ENCODE measurements at regions not wholly inside any gene's neighbourhood (a gene's known extent, or its start where the extent isn't known, plus 50 kb on each side); places are given as distances from the start of the nearest gene placed in this dataset.
"Not testable (repeated sequence)": the region's sequence is repeated elsewhere in the genome, so short reads cannot be mapped to it uniquely, and the experiment has no call there.

DNA sequence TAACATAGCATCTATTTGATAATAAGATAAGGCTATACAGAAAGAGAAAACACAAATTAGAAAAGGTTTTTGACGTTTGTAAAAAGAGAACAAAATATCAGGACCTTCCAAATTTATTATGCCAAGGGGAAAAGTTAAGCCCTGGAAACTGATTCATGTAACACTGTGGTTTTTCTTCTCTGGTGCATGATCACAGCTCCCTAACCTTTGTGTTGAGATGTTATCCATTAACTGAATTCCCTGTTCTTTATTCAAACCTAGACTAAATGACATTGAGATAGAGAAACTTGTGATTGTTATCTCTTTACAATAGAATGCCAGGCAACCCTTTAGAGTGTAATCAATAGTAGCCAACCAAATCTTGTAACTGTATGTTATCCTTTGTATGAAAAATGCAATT is 141.5 kb upstream of the NRG3 start:
- intact Hi-C loops (cut with DNase I; ENCODE audit: low total_unique reads), result no loop called here
- in situ Hi-C loops (cut with MboI; ENCODE audit: low sequenced_read_pairs in 4 of 4), result no loop called here

DNA sequence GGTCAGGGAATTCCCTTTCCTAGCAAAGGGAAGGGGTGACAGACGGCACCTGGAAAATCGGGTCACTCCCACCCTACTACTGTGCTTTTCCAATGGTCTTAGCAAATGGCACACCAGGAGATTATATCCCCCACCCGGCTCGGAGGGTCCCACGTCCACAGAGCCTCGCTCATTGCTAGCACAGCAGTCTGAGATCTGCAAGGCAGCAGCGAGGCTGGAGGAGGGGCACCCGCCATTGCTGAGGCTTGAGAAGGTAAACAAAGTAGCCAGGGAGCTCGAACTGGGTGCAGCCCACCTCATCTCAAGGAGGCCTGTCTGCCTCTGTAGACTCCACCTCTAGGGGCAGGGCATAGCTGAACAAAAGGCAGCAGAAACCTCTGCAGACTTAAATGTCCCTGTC is 139.8 kb upstream of the NRG3 start:
- DNase-seq; H3K27ac ChIP-seq; H3K4me3 ChIP-seq; ATAC-seq; H3K27me3 ChIP-seq; intact Hi-C loops (cut with DNase I; ENCODE audit: low total_unique reads); in situ Hi-C loops (cut with MboI; ENCODE audit: low sequenced_read_pairs in 4 of 4); H3K9me3 ChIP-seq; H3K4me1 ChIP-seq; H3K36me3 ChIP-seq: not testable (repeated sequence)

More for the DNA sequence above, 141.5 kb upstream of the NRG3 start:
- DNase-seq, result no peak
- no peaks in the 10 kb centered on the region for H3K36me3 ChIP-seq
- no peaks in the 10 kb centered on the region for H3K4me1 ChIP-seq
- H3K27ac ChIP-seq, result no peak overlapping the region
- no peak overlapping the region for H3K4me3 ChIP-seq
- H3K9me3 ChIP-seq, result no peaks in the 10 kb centered on the region
- ATAC-seq, result no peak
- TF ChIP-seq POLR2A (IDR thresholded peaks at IDR 0.05) (no peak), CTCF (IDR thresholded peaks at IDR 0.05 in 4 of 5, conservative IDR thresholded peaks at IDR 0.05 in 1 of 5) (no peak)
- no peaks in the 10 kb centered on the region for H3K27me3 ChIP-seq

GRCh38 chr10:81759111-81759510 is 115.9 kb upstream of the NRG3 start:
- no peak for DNase-seq
- TF ChIP-seq CTCF (IDR thresholded peaks at IDR 0.05 in 4 of 5, conservative IDR thresholded peaks at IDR 0.05 in 1 of 5) (no peak), POLR2A (IDR thresholded peaks at IDR 0.05) (no peak)
- ATAC-seq, result no peak
- H3K36me3 ChIP-seq, result no peaks in the 10 kb centered on the region
- H3K4me1 ChIP-seq, result no peaks in the 10 kb centered on the region
- intact Hi-C loops (cut with DNase I; ENCODE audit: low total_unique reads), result no loop called here
- in situ Hi-C loops (cut with MboI; ENCODE audit: low sequenced_read_pairs in 4 of 4), result no loop called here
- H3K27me3 ChIP-seq, result no peaks in the 10 kb centered on the region
- H3K4me3 ChIP-seq, result no peak overlapping the region
- no peaks in the 10 kb centered on the region for H3K9me3 ChIP-seq
- H3K27ac ChIP-seq, result no peak overlapping the region

DNA sequence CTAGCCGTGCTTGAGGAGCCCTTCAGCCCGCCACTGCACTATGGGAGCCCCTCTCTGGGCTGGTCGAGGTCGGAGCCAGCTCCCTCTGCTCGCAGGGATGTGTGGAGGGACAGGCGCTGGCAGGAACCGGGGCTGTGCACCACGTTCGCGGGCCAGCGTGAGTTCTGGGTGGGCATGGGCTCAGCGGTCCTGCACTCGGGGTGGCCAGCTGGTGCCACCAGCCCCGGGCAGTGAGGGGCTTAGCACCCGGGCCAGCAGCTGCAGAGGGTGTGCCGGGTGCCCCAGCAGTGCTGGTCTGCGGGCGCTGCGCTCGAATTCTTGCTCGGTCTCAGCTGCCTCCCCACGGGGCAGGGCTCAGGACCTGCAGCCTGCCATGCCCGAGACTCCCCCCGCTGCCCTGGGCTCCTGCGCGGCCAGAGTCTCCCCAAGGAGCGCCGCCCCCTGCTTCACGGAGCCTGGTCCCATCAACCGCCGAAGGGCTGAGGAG is 90.8 kb upstream of the NRG3 start:
- no peak for ATAC-seq

GRCh38 chr10:81792729-81793128 is 82.3 kb upstream of the NRG3 start:
- ATAC-seq (no peak), DNase-seq (no peak)
- Histone ChIP-seq H3K27ac (no peak overlapping the region), H3K27me3 (no peaks in the 10 kb centered on the region), H3K36me3 (no peaks in the 10 kb centered on the region), H3K4me1 (no peaks in the 10 kb centered on the region), H3K9me3 (no peaks in the 10 kb centered on the region), H3K4me3 (no peak overlapping the region)
- in situ Hi-C loops (cut with MboI; ENCODE audit: low sequenced_read_pairs in 4 of 4) (no loop called here), intact Hi-C loops (cut with DNase I; ENCODE audit: low total_unique reads) (no loop called here)
- no peak for TF ChIP-seq CTCF (IDR thresholded peaks at IDR 0.05 in 4 of 5, conservative IDR thresholded peaks at IDR 0.05 in 1 of 5)
- TF ChIP-seq POLR2A (IDR thresholded peaks at IDR 0.05), result no peak

More for the DNA sequence above, 90.8 kb upstream of the NRG3 start:
- Histone ChIP-seq H3K4me3 (no peak overlapping the region), H3K27me3 (no peaks in the 10 kb centered on the region), H3K9me3 (no peaks in the 10 kb centered on the region), H3K4me1 (no peaks in the 10 kb centered on the region), H3K27ac (no peak overlapping the region), H3K36me3 (no peaks in the 10 kb centered on the region)
- TF ChIP-seq POLR2A (IDR thresholded peaks at IDR 0.05), result no peak
- TF ChIP-seq CTCF (IDR thresholded peaks at IDR 0.05 in 4 of 5, conservative IDR thresholded peaks at IDR 0.05 in 1 of 5), result no peak
- intact Hi-C loops (cut with DNase I; ENCODE audit: low total_unique reads), result no loop called here
- in situ Hi-C loops (cut with MboI; ENCODE audit: low sequenced_read_pairs in 4 of 4), result no loop called here
- DNase-seq, result no peak
